ENCODE measurements at regions not wholly inside any gene's neighbourhood (a gene's known extent, or its start where the extent isn't known, plus 50 kb on each side); places are given as distances from the start of the nearest gene placed in this dataset.

DNA sequence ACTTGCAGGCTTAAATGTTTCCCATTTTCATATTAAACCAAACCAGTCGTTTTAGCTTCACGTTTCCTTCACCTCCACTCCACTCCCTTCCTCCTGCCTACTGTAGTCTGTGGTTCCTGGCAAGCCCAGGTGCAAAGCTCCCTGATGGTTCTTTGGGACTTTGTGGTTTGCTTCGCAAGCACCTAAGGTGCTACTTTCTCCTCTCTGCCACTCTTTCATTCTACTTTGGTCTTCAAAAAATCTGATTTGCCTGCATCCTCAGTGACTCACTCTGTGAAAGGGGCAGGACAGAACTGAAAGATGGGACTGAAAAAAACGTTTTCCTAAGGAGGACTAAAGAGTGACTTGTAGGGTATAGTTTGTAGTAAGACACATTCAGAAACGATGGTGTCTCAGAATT lies 228.4 kb downstream of the CYRIA start:
- no peaks in the 10 kb centered on the region for H3K4me1 ChIP-seq
- TF ChIP-seq POLR2A (IDR thresholded peaks at IDR 0.05), result no peak
- TF ChIP-seq, protein P1, sequence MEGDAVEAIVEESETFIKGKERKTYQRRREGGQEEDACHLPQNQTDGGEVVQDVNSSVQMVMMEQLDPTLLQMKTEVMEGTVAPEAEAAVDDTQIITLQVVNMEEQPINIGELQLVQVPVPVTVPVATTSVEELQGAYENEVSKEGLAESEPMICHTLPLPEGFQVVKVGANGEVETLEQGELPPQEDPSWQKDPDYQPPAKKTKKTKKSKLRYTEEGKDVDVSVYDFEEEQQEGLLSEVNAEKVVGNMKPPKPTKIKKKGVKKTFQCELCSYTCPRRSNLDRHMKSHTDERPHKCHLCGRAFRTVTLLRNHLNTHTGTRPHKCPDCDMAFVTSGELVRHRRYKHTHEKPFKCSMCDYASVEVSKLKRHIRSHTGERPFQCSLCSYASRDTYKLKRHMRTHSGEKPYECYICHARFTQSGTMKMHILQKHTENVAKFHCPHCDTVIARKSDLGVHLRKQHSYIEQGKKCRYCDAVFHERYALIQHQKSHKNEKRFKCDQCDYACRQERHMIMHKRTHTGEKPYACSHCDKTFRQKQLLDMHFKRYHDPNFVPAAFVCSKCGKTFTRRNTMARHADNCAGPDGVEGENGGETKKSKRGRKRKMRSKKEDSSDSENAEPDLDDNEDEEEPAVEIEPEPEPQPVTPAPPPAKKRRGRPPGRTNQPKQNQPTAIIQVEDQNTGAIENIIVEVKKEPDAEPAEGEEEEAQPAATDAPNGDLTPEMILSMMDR (IDR thresholded peaks at IDR 0.05), result no peak
- intact Hi-C loops (cut with DNase I; ENCODE audit: low total_unique reads), result no loop called here
- no peaks in the 10 kb centered on the region for H3K36me3 ChIP-seq (ENCODE audit: low read depth, missing control alignments)
- H3K9me3 ChIP-seq, result no peaks in the 10 kb centered on the region
- DNase-seq, result no peak
- H3K4me3 ChIP-seq, result no peak overlapping the region
- no peaks in the 10 kb centered on the region for H3K27me3 ChIP-seq
- H3K27ac ChIP-seq, result no peak overlapping the region
- 71 to 74% methylated on average over 5 of the region's 5 CpGs for WGBS, 2 donors

DNA sequence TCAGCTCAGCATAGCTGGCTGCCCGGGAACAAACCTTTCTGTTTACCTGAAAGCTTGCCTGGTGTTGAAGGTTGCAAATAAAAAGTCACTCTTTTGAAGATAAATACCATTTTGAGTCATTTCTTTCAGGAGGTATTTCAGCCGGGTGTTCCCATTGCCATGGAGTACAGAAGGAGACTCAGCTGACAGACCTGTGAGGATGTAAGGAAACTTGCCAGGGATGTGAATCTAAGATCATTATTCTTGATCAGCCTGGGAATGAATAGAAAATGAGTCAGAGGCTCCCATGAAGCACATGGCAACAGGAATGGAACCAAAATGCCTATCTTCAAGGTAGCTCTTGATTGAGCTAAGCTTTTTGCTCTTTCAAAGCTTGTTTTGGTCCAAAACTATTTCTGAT lies 231.2 kb downstream of the CYRIA start:
- Histone ChIP-seq H3K36me3 (ENCODE audit: low read depth, missing control alignments) (no peaks in the 10 kb centered on the region), H3K4me1 (no peaks in the 10 kb centered on the region), H3K9me3 (no peaks in the 10 kb centered on the region), H3K27me3 (no peaks in the 10 kb centered on the region), H3K27ac (no peak overlapping the region), H3K4me3 (no peak overlapping the region)
- 80 to 86% methylated on average over 2 of the region's 2 CpGs for WGBS, 2 donors
- no peak for DNase-seq
- intact Hi-C loops (cut with DNase I; ENCODE audit: low total_unique reads), result no loop called here
- TF ChIP-seq, protein P1 (IDR thresholded peaks at IDR 0.05), result no peak
- TF ChIP-seq POLR2A (IDR thresholded peaks at IDR 0.05), result no peak

DNA sequence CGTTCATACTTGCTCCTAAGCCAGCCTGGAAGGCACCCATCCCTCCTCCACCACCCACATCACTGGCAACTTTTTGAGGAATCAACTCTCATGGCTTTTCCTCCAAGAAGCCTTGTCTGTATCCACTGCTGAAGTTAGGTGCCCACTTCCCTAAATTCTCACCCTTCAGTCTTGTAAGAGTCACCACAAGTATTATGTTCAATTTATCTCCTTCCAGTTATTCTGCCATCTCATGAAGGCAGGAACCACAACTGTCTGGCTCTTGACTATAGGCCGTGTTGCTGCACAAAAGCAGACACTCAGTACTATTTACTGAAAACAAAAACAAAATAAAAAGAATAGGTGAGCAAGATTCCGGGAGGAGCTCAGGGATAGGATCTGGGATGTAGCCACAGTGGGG lies 234.8 kb downstream of the CYRIA start:
- Histone ChIP-seq H3K4me3 (no peak overlapping the region), H3K27ac (no peak overlapping the region), H3K36me3 (ENCODE audit: low read depth, missing control alignments) (no peaks in the 10 kb centered on the region), H3K4me1 (no peaks in the 10 kb centered on the region), H3K9me3 (no peaks in the 10 kb centered on the region), H3K27me3 (no peaks in the 10 kb centered on the region)
- WGBS, 2 donors, result 81 to 90% methylated on average over 3 of the region's 3 CpGs
- DNase-seq, result no peak
- intact Hi-C loops (cut with DNase I; ENCODE audit: low total_unique reads), result no loop called here
- no peak for TF ChIP-seq POLR2A (IDR thresholded peaks at IDR 0.05)
- TF ChIP-seq, protein P1 (IDR thresholded peaks at IDR 0.05), result no peak

DNA sequence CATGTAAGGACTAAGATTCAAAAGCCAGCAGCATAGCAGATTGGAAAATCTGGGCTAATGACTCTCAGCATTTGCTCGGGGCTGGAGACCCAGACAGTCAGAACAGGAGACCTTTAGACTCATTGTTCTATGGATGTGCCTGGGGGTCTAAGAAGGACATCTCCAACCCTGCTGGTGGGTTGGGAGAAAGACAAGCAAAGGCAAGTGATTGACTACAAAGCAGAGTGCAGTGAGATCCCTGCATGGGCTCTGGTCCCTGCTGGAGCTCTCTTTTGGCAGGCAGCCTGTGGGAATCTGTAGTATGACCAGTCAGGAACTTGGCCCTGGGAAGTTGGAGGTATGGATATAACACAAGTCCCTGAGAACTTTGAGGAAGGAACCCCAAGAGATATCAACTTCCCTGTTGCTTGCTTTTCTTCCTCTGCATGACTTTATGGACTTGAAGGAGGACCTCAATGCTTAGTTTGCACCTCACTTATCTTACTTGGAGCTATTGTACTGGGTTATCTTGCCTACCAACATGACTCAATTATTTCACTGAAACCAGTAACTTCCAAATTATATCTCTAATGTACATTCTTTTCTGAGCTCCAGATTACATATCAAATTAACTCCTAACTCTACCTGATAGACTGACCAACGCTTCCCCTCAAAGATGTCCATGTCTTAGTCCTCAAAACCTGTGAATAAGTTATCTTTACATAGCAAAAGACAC lies 236.0 kb downstream of the CYRIA start:
- 38 to 40% methylated on average over 2 of the region's 2 CpGs for WGBS, 2 donors
- no peaks in the 10 kb centered on the region for H3K9me3 ChIP-seq
- no peak overlapping the region for H3K27ac ChIP-seq
- H3K27me3 ChIP-seq, result no peaks in the 10 kb centered on the region
- no peaks in the 10 kb centered on the region for H3K4me1 ChIP-seq
- no peak overlapping the region for H3K4me3 ChIP-seq
- intact Hi-C loops (cut with DNase I; ENCODE audit: low total_unique reads), result no loop called here
- TF ChIP-seq, protein P1 (IDR thresholded peaks at IDR 0.05), result no peak
- no peak for TF ChIP-seq POLR2A (IDR thresholded peaks at IDR 0.05)
- no peaks in the 10 kb centered on the region for H3K36me3 ChIP-seq (ENCODE audit: low read depth, missing control alignments)
- no peak for DNase-seq

DNA sequence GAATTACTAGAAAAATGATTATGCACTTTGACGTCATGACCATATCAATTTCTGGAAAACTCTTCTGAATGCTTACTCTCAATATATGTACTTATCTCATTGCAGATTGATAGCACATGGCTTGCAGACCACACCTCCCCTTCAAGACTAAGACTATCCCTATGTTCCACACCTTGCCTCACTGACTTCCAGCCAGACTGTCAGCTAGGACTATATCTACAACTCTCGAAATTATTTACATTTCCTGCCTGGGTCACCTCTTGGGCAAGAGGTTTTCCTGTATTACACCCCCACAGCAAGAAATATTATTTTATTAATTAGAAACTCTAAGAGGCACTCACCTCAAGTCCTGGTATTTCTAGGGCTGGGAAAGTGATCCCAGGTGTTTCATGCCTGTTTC lies 236.6 kb downstream of the CYRIA start:
- 70 to 72% methylated on average over 2 of the region's 2 CpGs for WGBS, 2 donors
- Histone ChIP-seq H3K27me3 (no peaks in the 10 kb centered on the region), H3K4me1 (no peaks in the 10 kb centered on the region), H3K9me3 (no peaks in the 10 kb centered on the region), H3K36me3 (ENCODE audit: low read depth, missing control alignments) (no peaks in the 10 kb centered on the region), H3K4me3 (no peak overlapping the region), H3K27ac (no peak overlapping the region)
- DNase-seq, result no peak
- TF ChIP-seq POLR2A (IDR thresholded peaks at IDR 0.05), result no peak
- TF ChIP-seq, protein P1 (IDR thresholded peaks at IDR 0.05), result no peak
- intact Hi-C loops (cut with DNase I; ENCODE audit: low total_unique reads), result no loop called here
